ENCODE measurements at regions not wholly inside any gene's neighbourhood (a gene's known extent, or its start where the extent isn't known, plus 50 kb on each side); places are given as distances from the start of the nearest gene placed in this dataset.

GRCh38 chr1:4973341-4973740 lies 318.9 kb downstream of the AJAP1 start:
- TF ChIP-seq CTCF (IDR thresholded peaks at IDR 0.05) (no peak), POLR2A (IDR thresholded peaks at IDR 0.05) (no peak), POLR2AphosphoS5 (IDR thresholded peaks at IDR 0.05) (no peak)

Measured in prostate gland (tissue), 2 donors.